GM12878 (cell line): ENCODE measurements at regions not wholly inside any gene's neighbourhood (a gene's known extent, or its start where the extent isn't known, plus 50 kb on each side); places are given as distances from the start of the nearest gene placed in this dataset.

Source experiments
- ATAC-seq: fragments of 200-7000 bp; cut with Tn5 transposase; 3 replicates; pipeline ENCODE4 v1.9.1; 2020; ENCODE audit warnings: mild to moderate bottlenecking, moderate library complexity
- BruUV-seq: library from RNA; stranded (reverse); fragments of 400-500 nt; replicated peaks from 2 replicates; lab custom pipeline; 2021; lab: Mats Ljungman, UMichigan
- CTCF ChIA-PET: fragments of 300-600 bp; sonication (Branson Sonifier 250); formaldehyde crosslinking; extraction: SDS; loops from one replicate; lab custom pipeline; 2021; ENCODE audit warnings: inconsistent platforms; lab: Yijun Ruan, JAX
- POLR2A ChIA-PET: fragments of 350-600 bp; formaldehyde crosslinking; extraction: SDS; loops from one replicate; lab custom pipeline; 2021; ENCODE audit warnings: inconsistent platforms; lab: Charles Lee
- RAD21 ChIA-PET: fragments of 300-600 bp; sonication (Branson Sonifier 250); formaldehyde crosslinking; loops from one replicate; lab custom pipeline; 2023; ENCODE audit warnings: antibody characterized with exemption; ENCODE audit not compliant: unreplicated experiment; lab: Charles Lee
- SMC1A ChIA-PET: fragments of 300-600 bp; sonication (Branson Sonifier 250); formaldehyde crosslinking; loops from one replicate; lab custom pipeline; 2023; ENCODE audit not compliant: unreplicated experiment, uncharacterized antibody; lab: Charles Lee
- DNase-seq: peaks from one replicate; pipeline ENCODE4 v3.0.0-alpha.2; 2011; ENCODE audit warnings: low read depth, low spot score
- FAIRE-seq: peaks from 3 replicates; lab custom pipeline; 2011; peaks lifted over from hg19 to GRCh38; lab: Jason Lieb, UNC
- H2AFZ ChIP-seq: 2 replicates; pipeline ENCODE4 v1.6.0; 2011; ENCODE audit warnings: low read depth, low read length, control low read depth; ENCODE audit not compliant: control insufficient read depth
- H3K27ac ChIP-seq: 2 replicates; pipeline ENCODE4 v1.5.1; 2011; ENCODE audit warnings: control low read depth; ENCODE audit not compliant: control insufficient read depth, insufficient read depth
- H3K27me3 ChIP-seq, 2 experiments: replicated peaks in 1 of 2; 2 replicates each; pipeline versions ENCODE4 v1.6.0 to v1.6.1; 2011; ENCODE audit warnings: low read length in 1 of 2; ENCODE audit not compliant: control insufficient read depth in 2 of 2, insufficient read depth in 2 of 2
- H3K36me3 ChIP-seq, 2 experiments: 2 replicates each; pipeline ENCODE4 v1.5.1; 2011; ENCODE audit warnings: low read length in 1 of 2; ENCODE audit not compliant: control insufficient read depth in 2 of 2, insufficient read depth in 2 of 2
- H3K4me1 ChIP-seq: 2 replicates; pipeline ENCODE4 v1.6.1; 2011; ENCODE audit warnings: mild to moderate bottlenecking, low read length, moderate library complexity, mixed read lengths; ENCODE audit not compliant: control insufficient read depth, insufficient read depth
- H3K4me2 ChIP-seq: 2 replicates; pipeline ENCODE4 v1.6.0; 2011; ENCODE audit warnings: control low read depth; ENCODE audit not compliant: control insufficient read depth, insufficient read depth
- H3K4me3 ChIP-seq: fragments of 200-600 bp; sonication (generic); 2 replicates; pipeline ENCODE4 v1.5.1; 2016
- H3K79me2 ChIP-seq: 2 replicates; pipeline ENCODE4 v1.6.0; 2011; ENCODE audit warnings: low read length; ENCODE audit not compliant: control insufficient read depth, insufficient read depth
- H3K9ac ChIP-seq: 2 replicates; pipeline ENCODE4 v1.8.0; 2011; ENCODE audit warnings: low read length, control low read depth, mixed read lengths; ENCODE audit not compliant: control insufficient read depth, insufficient read depth
- H3K9me3 ChIP-seq: replicated peaks from 3 replicates; pipeline ENCODE4 v1.5.1; 2011; ENCODE audit warnings: mild to moderate bottlenecking, low read length; ENCODE audit not compliant: control insufficient read depth, insufficient read depth
- H4K20me1 ChIP-seq: 2 replicates; pipeline ENCODE4 v1.6.0; 2011; ENCODE audit not compliant: control insufficient read depth, insufficient read depth
- ETV6 ChIP-seq, 2 experiments: fragments of 450-650 bp in 1 of 2; IDR thresholded peaks in 1 of 2; conservative IDR thresholded peaks in 1 of 2; 2 replicates each; pipeline ENCODE4 v1.6.1; 2014; ENCODE audit warnings: antibody characterized with exemption in 1 of 2, borderline replicate concordance in 1 of 2, low read depth in 1 of 2, mild to moderate bottlenecking in 1 of 2, moderate library complexity in 1 of 2
- MXI1 ChIP-seq: fragments of 150-350 bp; IDR thresholded peaks from 2 replicates; pipeline ENCODE4 v1.6.1; 2011; ENCODE audit warnings: low read depth, mild to moderate bottlenecking, inconsistent platforms, low read length, improper control_type of control experiment
- SIX5 ChIP-seq: IDR thresholded peaks from 2 replicates; pipeline ENCODE4 v1.6.1; 2011; ENCODE audit warnings: mild to moderate bottlenecking, low read depth, low read length, moderate library complexity; ENCODE audit not compliant: severe bottlenecking
- SMARCA5 ChIP-seq: fragments of 450-650 bp; IDR thresholded peaks from 2 replicates; pipeline ENCODE4 v1.6.1; 2017; ENCODE audit warnings: mild to moderate bottlenecking
- SREBF1 ChIP-seq: IDR thresholded peaks from 2 replicates; pipeline ENCODE4 v1.6.1; 2012; ENCODE audit warnings: mild to moderate bottlenecking, low read length
- STAT3 ChIP-seq: IDR thresholded peaks from 2 replicates; pipeline ENCODE4 v1.6.1; 2011; ENCODE audit warnings: low read depth, low read length, improper control_type of control experiment
- YBX1 ChIP-seq: fragments of 450-650 bp; IDR thresholded peaks from 2 replicates; pipeline ENCODE4 v1.6.1; 2016; ENCODE audit warnings: antibody characterized with exemption
- YY1 ChIP-seq: IDR thresholded peaks from 2 replicates; pipeline ENCODE4 v1.6.1; 2011; ENCODE audit warnings: low read depth, mild to moderate bottlenecking, low read length
- ZBED1 ChIP-seq: IDR thresholded peaks from 2 replicates; pipeline ENCODE4 v1.6.1; 2016; ENCODE audit warnings: borderline replicate concordance
- ZNF274 ChIP-seq: IDR thresholded peaks from one replicate; pipeline ENCODE4 v1.8.0; 2011; ENCODE audit not compliant: insufficient read length, insufficient read depth
- WGBS: methylation state at CpG from one replicate; pipeline ENCODE4 v1.1.6; 2016; ENCODE audit warnings: low lambda C conversion rate; ENCODE audit not compliant: insufficient replicate concordance, insufficient coverage; ENCODE audit errors: missing lambda C conversion rate; 5-methylcytosine and 5-hydroxymethylcytosine counted together
- in situ Hi-C: fragments of 300-500 bp; cut with MboI; formaldehyde crosslinking; loops from 9 replicates; pipeline ENCODE4 v1.14.3; 2018; ENCODE audit warnings: mixed read lengths
- intact Hi-C: fragments of 100-400 bp; cut with micrococcal nuclease; formaldehyde crosslinking; loops from one replicate; pipeline ENCODE4 v1.14.2; 2022; ENCODE audit not compliant: unreplicated experiment
- TF ChIP-seq, protein P1 (sequence below): fragments of 450-650 bp; IDR thresholded peaks from 2 replicates; pipeline ENCODE4 v1.6.1; 2018; ENCODE audit warnings: mild to moderate bottlenecking, low read depth, moderate library complexity; ENCODE audit not compliant: partially characterized antibody
- TF ChIP-seq, protein P2 (sequence below): fragments of 150-350 bp; IDR thresholded peaks from 2 replicates; pipeline ENCODE4 v1.6.1; 2016; ENCODE audit warnings: low read depth, low read length
- TF ChIP-seq, protein P3 (sequence below), 3 experiments: IDR thresholded peaks in 2 of 3; conservative IDR thresholded peaks in 1 of 3; 2 replicates each; pipeline ENCODE4 v1.5.1; 2011; ENCODE audit warnings: low read depth in 3 of 3, low read length in 3 of 3, mild to moderate bottlenecking in 3 of 3, control low read depth in 2 of 3, moderate library complexity in 2 of 3, inconsistent platforms in 1 of 3, mixed read lengths in 1 of 3; ENCODE audit not compliant: control insufficient read depth in 2 of 3, insufficient read depth in 1 of 3; ENCODE audit errors: extremely low read depth in 1 of 3
- TF ChIP-seq, protein P4 (sequence below): fragments of 450-650 bp; IDR thresholded peaks from 2 replicates; pipeline ENCODE4 v1.6.1; 2017; ENCODE audit warnings: mild to moderate bottlenecking

DNA sequence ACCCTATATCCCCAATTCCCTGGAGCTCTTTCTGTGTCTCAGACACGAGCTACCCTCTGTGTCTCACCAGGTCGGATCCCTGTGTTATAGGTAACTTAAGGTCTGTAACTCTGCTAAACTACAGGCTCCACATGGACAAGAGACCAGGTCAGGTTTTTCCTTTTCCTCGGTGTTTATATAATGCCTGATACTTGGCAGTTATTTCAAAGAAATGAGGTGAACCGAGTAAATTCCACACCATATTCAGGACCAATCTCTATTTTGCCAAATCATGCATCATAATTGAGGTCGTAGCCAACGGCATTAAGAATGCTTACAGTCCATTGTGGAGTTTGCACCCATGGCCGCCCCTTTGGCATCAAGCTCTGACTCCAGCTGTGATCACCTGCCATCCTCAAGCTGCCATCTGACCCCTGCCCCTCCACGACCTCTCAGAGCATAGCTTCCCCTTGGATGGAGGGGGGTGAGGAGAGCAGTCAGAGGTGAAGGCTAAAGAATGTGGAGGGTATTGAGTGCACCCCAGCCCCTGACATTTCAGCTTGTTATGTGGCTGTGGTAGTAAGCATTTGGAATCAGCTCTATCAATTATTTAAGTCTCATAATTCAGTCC is 434.7 kb upstream of the RBFOX1 start:
- POLR2A ChIA-PET, result no interaction called here
- ATAC-seq, result no peak
- Histone ChIP-seq H3K4me1 (no peaks in the 10 kb centered on the region), H3K36me3 (no peaks in the 10 kb centered on the region), H3K4me3 (no peak overlapping the region), H3K9me3 (no peaks in the 10 kb centered on the region), H3K27me3 (no peaks in the 10 kb centered on the region), H3K27ac (no peak overlapping the region), H3K9ac (no peak overlapping the region), H3K4me2 (no peak overlapping the region), H4K20me1 (no peaks in the 10 kb centered on the region), H2AFZ (no peak overlapping the region), H3K79me2 (no peaks in the 10 kb centered on the region)
- intact Hi-C loops, result no loop called here
- 22% methylated on average over 8 of the region's 8 CpGs for WGBS
- no peak for DNase-seq
- in situ Hi-C loops, result loop anchor here (25.0 kb wide), 1 partner anchor 89 kb away; no protein-coding TSS in a partner anchor
- CTCF ChIA-PET, result no interaction called here
- BruUV-seq, result no TSS peak
- TF ChIP-seq SREBF1, result no peak
- no peak for TF ChIP-seq SIX5
- TF ChIP-seq ZNF274, result no peak
- TF ChIP-seq STAT3, result no peak
- TF ChIP-seq YY1, result no peak
- TF ChIP-seq, protein P1, sequence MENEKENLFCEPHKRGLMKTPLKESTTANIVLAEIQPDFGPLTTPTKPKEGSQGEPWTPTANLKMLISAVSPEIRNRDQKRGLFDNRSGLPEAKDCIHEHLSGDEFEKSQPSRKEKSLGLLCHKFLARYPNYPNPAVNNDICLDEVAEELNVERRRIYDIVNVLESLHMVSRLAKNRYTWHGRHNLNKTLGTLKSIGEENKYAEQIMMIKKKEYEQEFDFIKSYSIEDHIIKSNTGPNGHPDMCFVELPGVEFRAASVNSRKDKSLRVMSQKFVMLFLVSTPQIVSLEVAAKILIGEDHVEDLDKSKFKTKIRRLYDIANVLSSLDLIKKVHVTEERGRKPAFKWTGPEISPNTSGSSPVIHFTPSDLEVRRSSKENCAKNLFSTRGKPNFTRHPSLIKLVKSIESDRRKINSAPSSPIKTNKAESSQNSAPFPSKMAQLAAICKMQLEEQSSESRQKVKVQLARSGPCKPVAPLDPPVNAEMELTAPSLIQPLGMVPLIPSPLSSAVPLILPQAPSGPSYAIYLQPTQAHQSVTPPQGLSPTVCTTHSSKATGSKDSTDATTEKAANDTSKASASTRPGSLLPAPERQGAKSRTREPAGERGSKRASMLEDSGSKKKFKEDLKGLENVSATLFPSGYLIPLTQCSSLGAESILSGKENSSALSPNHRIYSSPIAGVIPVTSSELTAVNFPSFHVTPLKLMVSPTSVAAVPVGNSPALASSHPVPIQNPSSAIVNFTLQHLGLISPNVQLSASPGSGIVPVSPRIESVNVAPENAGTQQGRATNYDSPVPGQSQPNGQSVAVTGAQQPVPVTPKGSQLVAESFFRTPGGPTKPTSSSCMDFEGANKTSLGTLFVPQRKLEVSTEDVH, result no peak
- TF ChIP-seq, protein P2, sequence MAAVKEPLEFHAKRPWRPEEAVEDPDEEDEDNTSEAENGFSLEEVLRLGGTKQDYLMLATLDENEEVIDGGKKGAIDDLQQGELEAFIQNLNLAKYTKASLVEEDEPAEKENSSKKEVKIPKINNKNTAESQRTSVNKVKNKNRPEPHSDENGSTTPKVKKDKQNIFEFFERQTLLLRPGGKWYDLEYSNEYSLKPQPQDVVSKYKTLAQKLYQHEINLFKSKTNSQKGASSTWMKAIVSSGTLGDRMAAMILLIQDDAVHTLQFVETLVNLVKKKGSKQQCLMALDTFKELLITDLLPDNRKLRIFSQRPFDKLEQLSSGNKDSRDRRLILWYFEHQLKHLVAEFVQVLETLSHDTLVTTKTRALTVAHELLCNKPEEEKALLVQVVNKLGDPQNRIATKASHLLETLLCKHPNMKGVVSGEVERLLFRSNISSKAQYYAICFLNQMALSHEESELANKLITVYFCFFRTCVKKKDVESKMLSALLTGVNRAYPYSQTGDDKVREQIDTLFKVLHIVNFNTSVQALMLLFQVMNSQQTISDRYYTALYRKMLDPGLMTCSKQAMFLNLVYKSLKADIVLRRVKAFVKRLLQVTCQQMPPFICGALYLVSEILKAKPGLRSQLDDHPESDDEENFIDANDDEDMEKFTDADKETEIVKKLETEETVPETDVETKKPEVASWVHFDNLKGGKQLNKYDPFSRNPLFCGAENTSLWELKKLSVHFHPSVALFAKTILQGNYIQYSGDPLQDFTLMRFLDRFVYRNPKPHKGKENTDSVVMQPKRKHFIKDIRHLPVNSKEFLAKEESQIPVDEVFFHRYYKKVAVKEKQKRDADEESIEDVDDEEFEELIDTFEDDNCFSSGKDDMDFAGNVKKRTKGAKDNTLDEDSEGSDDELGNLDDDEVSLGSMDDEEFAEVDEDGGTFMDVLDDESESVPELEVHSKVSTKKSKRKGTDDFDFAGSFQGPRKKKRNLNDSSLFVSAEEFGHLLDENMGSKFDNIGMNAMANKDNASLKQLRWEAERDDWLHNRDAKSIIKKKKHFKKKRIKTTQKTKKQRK, result no peak
- no peak for TF ChIP-seq YBX1
- no peak for TF ChIP-seq MXI1
- no peak for TF ChIP-seq ZBED1
- TF ChIP-seq, protein P3, sequence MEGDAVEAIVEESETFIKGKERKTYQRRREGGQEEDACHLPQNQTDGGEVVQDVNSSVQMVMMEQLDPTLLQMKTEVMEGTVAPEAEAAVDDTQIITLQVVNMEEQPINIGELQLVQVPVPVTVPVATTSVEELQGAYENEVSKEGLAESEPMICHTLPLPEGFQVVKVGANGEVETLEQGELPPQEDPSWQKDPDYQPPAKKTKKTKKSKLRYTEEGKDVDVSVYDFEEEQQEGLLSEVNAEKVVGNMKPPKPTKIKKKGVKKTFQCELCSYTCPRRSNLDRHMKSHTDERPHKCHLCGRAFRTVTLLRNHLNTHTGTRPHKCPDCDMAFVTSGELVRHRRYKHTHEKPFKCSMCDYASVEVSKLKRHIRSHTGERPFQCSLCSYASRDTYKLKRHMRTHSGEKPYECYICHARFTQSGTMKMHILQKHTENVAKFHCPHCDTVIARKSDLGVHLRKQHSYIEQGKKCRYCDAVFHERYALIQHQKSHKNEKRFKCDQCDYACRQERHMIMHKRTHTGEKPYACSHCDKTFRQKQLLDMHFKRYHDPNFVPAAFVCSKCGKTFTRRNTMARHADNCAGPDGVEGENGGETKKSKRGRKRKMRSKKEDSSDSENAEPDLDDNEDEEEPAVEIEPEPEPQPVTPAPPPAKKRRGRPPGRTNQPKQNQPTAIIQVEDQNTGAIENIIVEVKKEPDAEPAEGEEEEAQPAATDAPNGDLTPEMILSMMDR (IDR thresholded peaks at IDR 0.05 in 2 of 3, conservative IDR thresholded peaks at IDR 0.05 in 1 of 3; ENCODE audit: control insufficient read depth in 2 of 3, extremely low read depth in 1 of 3, insufficient read depth in 1 of 3, low read depth in 3 of 3, low read length in 3 of 3), result no peak
- TF ChIP-seq, protein P4, sequence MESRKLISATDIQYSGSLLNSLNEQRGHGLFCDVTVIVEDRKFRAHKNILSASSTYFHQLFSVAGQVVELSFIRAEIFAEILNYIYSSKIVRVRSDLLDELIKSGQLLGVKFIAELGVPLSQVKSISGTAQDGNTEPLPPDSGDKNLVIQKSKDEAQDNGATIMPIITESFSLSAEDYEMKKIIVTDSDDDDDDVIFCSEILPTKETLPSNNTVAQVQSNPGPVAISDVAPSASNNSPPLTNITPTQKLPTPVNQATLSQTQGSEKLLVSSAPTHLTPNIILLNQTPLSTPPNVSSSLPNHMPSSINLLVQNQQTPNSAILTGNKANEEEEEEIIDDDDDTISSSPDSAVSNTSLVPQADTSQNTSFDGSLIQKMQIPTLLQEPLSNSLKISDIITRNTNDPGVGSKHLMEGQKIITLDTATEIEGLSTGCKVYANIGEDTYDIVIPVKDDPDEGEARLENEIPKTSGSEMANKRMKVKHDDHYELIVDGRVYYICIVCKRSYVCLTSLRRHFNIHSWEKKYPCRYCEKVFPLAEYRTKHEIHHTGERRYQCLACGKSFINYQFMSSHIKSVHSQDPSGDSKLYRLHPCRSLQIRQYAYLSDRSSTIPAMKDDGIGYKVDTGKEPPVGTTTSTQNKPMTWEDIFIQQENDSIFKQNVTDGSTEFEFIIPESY, result no peak
- TF ChIP-seq SMARCA5, result no peak
- no peak for TF ChIP-seq ETV6 (conservative IDR thresholded peaks at IDR 0.05 in 1 of 2, IDR thresholded peaks at IDR 0.05 in 1 of 2; ENCODE audit: borderline replicate concordance in 1 of 2, low read depth in 1 of 2)
- SMC1A ChIA-PET, result no interaction called here
- no peak for FAIRE-seq
- RAD21 ChIA-PET, result no interaction called here
